Mucosa of gallbladder (tissue), 1 donor: ENCODE measurements at regions not wholly inside any gene's neighbourhood (a gene's known extent, or its start where the extent isn't known, plus 50 kb on each side); places are given as distances from the start of the nearest gene placed in this dataset.
"Not testable (repeated sequence)": the region's sequence is repeated elsewhere in the genome, so short reads cannot be mapped to it uniquely, and the experiment has no call there.

Experiments
- DNase-seq: peaks from one replicate; pipeline ENCODE4 v3.0.0-alpha.2; 2020; ENCODE audit warnings: low spot score
- donor health status: DM: no; HTN: no; CAD: no.

DNA sequence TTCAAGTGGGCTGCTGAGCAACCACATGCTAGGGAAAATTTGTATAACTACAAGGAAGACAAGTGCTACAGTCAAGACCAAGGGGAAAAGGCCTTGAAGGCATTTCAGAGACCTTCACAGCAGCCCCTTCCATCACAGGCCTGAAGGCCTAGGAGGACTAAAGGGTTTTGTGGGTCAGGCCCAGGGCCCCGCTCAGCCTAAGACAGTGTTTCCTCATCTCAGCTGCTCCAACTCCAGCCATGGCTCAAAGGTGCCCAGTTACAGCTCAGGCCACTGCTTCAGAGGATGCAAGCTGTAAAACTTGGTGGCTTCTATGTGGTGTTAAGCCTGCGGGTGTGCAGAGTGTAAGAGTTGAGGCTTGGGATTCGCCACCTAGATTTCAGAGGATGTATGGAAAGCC is 260.5 kb downstream of the NXPE2 start:
- no peak for DNase-seq

DNA sequence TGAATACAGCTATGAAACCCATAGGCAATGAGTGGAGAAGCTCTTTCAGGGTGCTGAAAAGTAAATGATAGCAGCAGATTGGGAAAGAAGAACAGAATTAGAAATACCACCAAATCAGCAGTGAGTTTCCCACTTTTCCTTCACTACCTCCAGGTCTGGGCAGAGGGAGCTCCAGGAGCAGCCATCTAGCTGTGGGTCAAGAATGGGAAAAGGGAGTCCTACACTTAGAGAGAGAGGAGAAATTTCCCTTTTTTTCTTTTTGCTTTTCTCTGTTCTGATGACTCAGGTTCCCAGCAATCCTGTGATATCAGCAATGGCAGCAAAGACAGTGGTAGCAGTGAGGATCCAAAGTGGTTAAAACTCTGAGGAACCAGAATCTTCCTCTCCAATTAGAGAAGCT is 263.9 kb downstream of the NXPE2 start:
- DNase-seq = no peak

DNA sequence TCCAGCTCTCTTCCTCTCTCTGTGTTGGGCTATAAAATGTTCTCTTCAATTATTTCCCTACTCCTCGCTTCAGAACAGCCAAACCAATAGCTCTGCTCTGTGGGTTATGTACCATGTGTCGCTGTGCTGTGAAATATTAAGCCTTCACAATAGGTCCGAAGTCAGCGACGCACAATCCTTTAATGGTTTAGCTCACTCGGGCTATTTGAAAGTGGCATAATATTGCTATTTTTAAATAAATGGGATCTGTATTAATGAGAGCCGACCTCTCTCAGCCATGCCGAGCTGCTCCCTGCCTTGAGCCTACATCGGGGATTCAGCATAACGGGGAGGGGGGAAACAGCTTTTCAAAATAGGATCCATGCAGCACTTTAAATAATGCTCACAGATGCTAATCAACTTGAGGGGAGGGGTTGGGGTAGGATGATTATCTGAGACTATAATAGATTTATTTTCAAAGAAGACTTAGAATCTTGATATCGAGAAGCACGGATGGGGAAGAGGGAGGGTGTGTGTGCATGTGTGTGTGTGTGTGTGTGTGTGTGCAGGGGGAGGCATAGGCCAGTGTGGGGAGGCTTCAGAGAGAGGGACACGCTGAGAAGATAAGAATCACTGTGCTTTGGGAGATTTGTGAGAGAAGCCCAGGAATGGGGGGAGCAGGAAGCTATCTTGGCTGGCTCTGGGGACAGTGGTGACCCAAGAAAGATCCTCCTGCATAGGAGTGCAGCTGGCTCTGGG is 271.5 kb downstream of the NXPE2 start:
- no peak for DNase-seq

DNA sequence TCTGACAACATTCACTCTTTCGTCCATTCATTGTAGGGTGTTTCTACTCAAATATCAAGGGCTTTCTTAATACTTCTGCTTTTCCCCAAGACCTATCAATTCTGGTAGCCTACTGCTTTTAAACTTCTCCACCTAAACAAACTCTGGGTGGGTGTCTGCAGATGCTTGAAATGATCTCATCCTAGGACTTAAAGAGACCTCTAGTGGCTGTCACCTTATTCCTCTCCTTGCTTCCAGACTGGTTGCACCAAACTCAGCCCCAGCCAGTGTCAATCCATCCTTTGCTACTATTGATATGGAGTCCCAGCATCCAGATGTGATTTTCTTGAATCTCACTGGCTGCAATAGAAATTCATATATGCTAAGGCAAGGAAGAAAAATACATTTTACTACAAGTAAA is 274.7 kb downstream of the NXPE2 start:
- no peak for DNase-seq

DNA sequence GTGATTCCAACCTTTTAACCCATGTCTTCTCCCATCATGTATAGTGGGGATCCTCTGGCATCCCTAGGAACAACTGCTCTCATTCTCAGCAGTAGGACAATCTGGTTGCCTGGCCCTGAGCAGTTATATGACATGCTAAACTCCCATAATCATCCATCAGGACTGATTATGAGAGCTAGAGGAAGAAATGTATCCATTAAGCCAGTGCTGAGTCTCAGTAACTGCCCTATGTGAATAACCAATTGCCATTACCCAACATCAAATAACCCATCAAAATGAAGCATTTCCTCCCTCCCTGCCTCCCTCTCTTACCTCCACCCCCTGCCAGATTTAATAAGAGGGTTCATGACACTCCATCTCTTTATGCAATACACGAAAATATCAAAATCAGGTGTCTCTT is 277.6 kb downstream of the NXPE2 start:
- DNase-seq = no peak

DNA sequence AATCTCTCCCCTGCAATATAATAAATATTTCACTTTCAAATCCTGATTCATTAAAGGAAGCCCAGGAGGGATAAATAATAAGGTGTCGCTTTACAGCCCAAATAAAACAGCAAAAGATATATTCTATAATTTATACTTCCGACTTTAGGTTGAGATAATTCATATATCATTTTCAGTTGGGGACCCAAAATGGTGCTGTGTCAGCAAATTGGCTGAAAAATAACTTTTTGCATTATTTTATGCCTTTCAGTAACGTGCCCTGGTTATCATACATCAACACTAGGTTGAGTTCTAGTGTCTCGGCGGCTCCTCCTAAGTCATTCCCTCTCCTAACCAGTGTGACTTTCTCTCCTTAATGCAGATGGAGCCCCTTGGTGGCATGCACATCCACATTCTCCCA is 278.2 kb downstream of the NXPE2 start:
- DNase-seq = no peak

DNA sequence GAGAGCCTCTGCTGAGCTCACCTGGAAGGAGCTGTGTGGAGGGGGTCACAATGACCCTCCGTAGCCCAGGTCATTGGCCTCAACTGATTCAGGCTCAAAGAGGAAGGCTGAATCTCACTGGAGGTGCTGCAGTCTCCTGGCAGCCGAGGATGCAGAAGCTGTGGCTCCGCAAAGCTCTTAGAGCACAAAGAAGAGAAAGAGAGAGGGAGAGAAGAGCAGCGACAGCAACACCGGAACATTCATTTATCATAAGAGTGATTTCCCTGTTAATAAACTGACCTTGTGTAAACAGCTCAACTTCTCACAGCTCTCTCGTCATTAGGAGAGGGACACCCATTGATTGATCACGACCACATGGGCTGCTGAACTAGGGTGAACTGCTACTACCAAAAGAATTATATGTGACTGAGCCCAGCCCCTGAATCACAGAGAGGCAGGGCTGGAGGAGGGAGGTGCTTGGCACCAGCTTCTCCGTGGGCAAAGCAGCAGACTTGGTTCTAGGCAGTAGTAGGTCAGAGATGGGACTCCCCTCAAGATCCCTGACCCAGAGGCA is 281.7 kb downstream of the NXPE2 start:
- DNase-seq = no peak

DNA sequence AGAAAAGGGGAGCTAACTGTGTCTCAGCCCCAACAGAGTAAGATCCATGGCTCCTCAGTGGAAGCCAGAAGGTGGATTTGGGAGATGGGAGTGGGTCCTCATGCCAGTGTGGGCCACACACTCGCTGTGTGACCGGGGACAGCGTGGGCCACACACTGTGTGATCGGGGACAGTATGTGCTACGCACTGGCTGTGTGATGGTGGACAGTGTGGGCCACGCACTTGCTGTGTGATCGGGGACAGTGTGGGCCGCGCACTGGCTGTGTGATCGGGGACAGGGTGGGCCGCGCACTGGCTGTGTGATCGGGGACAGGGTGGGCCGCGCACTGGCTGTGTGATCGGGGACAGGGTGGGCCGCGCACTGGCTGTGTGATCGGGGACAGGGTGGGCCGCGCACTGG is 282.5 kb downstream of the NXPE2 start:
- DNase-seq = not testable (repeated sequence)

DNA sequence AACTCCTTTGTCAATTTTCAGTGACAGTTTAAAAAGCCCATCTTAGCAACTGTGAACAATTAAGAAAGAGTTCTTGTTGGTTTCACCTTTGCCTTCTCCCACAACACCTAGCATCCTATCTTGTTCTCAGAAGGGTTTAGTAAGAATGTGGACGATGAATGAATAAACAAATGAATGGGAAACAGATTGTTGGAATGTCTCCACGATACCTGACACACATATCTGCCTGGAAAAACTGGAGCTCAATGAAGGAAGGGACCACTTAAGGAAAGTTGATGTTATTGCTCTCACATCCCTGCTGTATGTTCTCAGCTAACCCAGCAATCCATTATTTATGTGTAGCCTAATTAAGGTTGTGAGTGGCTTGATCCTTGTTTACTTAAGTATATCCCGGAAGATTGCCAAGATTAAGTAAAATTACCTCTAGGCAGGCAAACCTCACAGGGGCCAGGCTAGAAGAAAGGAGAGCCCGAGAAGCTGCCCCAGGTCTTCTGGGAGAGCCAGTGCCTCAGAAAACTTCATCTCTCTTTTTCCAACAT is 286.4 kb downstream of the NXPE2 start:
- no peak for DNase-seq

DNA sequence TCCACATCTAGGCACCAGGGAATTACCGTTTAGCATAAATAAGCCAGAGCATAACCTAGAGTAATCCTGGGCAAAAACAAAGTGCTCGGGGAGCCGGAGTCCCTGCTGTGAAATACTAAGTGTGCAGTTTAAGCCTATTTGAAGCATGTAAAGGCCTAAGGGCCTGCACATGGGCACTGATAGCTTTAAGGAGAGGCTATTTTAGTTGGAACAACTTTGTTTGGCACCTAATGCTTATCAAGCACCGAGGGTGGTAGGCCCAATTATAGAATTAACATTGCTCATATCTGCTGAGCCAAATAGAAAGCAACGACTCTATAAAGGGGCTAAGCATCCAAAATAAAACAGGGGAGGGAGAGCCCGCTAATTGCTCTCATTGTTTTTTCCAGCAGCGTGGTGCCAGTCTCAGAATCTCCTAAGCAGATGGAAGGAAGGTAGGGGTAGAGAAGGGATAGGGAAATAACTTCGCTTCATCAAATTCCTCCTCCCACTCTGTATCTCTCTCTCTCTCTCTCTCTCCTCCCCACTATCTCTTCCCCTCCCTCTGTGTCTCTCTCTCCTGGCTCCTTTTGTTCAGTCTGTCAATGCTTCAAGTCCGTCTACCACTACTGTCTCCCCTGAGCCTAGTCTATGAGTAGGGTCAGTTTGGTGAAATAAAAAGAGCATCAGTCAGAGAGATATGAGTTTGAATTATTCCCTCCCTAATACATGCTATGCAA is 292.8 kb downstream of the NXPE2 start:
- no peak for DNase-seq

DNA sequence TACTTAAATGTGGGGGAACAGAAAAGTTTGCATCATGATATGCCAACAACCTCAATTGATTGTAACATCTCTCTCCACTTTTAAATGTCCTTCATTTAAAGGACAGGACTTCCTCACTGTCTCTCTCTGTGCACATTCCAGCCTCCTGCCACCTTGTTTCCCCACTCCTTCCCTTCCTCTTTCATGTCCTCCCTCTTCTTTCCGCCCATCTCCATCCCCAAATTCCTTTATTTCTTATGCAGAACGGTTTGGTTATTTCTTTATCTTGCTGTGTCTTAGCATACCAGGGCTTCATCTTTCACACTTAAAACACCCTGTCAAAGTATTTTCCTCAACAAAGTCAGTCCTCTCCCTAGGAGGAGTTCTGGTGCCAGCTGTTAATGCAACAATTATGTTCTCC is 293.8 kb downstream of the NXPE2 start:
- no peak for DNase-seq

DNA sequence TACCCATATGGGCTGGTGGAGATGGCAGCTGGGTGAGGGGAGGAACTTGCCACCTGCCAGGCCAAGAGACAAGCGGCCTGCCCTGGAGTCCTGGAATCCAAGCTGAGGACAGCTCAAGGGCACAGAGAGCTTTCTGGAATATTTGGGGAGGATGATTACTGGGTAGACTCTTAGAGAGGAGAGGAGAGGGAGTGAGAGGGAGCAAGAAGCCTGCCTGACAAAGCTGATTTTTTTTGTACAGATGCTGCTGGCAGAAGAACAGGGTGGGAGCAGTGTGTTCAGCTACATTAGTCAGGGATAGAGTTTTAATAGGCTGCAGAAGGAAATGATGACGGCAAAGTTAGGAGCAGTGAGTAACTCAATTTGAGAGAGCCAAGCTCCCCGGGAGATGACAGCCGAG is 299.3 kb downstream of the NXPE2 start:
- no peak for DNase-seq

DNA sequence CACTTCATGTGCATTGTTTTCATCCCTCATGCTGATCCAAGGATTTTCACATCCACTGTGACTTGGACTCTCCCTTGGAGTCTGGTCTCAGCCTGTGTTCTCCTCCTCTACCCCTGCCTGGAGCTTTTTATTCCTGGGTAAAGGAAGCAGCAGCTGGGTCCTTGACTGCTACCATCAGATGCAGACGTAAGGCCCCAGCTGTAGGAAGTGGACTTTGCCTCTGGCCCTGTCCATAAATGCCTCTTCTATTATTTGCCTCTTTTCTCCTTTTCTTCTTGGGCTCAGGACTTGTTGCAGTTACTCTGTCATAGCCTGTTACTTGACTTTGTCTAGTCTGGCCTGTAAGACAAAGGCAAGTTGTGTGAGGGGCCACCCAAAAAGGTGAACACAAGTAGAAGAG is 303.8 kb downstream of the NXPE2 start:
- no peak for DNase-seq

DNA sequence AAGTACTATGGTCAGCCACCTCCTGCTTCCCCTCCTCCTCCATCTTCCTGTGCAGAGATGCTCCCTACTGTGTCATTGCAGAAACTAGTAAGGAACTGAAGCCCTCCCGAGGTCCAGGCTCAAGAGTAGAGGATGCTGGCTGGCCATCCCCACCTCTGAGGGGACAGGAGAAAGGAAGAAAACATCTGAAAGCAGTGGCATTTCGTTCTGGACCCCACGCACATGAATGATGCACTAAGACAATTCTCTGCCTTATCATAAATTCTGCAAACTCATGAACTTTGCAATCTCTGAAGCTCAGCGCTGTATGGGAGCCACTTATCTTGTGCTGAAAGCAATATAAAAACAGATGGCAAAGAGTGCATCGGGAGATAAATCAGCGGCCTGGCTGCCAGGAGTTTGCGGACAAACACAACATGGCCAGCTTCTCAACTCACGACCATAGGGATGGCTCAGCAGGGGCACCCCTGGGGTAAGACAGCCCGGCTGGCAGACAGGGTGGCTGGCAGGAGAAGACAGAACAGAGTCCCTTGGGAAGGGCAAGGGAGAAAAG is 306.4 kb downstream of the NXPE2 start:
- no peak for DNase-seq

DNA sequence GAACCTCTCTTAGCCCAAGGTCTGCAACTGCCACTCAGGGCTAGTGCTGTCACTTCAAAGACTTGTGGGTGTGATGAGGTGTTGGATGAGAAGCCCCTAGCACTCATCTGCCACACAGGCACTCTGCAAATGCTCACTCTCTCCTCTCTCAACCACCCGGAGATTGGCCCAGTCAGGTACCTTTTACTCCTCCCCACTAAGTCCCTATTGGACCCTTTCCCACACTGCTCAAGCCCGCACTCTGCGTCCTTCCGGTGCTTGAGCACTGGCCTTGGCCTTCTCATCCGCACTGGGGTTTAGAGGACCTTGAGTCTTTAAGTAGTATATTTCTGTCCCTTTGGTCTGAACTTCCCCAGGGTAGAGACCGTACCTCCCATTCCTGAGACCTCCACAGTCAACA is 308.0 kb downstream of the NXPE2 start:
- DNase-seq = no peak

DNA sequence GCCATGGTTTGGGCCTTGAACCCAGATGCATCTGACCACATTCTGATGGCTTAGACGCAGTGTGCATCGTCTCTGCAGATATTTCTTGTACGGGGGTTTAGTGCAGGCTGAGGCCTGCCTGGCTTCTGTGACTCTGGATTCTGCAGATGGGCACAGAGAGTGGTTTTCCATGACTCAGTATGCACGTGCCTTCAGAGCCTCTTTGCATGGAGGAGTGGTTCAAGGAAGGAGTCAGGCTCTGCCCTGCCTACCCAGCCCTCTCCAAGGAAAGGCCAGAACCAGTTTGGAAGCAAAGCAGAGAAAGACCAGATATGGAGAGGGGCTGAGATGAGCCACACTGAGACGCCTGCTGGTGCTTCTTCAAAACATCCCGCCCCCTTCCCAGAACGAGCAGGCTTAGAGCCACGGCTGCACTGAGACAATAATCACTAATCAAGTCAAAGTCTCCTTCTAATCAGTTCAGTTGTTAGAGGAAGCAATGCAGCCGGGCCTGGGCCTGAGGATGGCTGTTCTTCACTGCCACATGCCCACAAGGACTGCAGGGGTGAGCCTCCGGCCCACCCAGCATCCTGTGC is 308.9 kb downstream of the NXPE2 start:
- no peak for DNase-seq

DNA sequence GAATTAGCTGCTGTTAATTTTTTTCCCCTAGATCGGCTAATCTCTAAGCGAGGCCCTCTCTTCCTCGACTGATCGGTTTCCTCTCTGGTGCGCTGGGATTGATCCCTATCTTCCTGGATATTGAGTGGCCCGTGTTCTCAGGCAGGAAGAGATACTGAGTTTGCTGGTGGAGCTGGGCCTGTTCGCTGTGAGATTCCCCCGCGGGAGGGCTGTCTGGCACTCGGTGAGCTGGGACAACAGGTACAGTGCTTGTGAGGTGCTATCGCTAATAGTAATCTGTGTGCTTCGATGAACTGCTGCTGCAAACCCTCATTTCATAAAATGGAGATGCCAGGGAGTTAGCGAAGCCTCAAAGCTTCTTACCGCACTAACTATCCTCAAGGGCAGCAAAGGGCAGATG is 310.3 kb downstream of the NXPE2 start:
- DNase-seq = no peak

DNA sequence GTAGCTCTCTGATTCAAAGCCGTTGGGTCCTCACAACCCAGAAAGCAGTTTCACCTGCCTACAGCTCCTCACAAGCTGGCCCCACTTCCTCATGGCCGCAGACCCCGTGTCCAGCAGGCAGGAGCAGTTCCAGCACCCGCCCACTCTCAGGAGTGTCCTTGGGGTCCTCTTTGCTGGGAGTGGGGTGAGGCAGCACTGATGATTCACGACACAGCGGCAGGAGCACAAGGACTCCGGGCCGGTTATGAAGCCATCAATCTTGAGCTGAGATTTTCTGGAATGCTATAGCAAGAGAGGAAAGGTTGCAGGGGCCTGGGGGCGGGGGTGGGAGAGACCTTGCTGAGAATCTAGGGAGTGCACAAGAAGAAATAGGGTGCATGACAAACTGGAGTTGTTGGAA is 311.2 kb downstream of the NXPE2 start:
- no peak for DNase-seq

DNA sequence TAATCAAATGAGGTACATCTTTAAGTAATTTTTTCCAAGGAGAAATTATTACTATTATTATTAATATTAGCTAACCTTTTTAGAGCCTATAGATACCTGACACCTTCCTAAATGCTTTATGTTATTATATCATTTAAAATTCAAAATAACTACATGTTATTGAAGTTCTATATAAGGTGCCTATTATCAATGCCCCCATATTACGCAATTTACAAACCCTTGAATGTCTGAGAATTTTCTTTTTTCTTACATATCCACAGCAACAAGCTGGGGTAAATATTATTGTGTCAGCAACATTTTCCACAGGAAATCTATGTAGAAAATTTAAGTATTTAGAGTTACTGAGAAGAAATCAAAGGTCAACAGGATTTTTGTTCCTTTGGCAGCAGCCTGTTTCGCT is 327.3 kb downstream of the NXPE2 start:
- DNase-seq = no peak

DNA sequence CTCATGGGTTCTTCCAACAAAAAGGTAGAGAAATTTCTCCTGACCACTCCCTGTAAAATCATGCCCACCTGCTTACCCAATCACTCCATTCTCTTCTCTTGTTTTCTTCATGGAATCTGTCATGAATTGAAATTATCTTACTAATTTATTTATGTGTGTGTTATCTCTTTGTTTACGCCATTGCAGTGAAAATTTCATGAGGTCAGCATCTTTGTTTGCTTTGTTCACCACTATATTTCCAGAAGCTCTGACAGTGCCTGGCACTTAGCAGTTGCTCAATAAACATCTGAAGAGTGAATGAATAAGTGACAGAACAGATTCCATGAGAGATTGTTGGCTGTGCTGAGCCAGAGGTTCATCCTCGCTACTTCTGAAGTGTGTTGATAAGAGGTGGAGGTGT is 329.5 kb downstream of the NXPE2 start:
- DNase-seq = no peak

DNA sequence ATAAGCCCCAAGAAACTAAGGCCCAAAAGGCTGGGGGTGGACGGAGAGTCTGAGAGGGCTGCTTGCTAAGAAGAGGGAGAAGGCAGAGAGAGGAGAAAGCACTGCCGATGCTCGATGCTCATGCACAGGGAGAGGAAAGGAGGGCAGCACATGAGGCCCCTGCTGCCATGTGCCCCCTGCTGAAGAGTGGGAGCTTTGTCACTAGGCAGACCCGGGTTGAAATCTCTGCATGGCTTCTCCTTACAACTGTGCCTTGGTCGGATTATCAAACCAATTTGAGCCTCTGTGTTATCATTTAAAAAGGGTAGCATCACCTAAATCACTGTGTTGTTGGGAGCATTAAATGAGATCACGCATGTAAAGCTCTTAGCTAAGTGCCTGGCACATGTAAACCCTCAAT is 330.5 kb downstream of the NXPE2 start:
- DNase-seq = no peak

DNA sequence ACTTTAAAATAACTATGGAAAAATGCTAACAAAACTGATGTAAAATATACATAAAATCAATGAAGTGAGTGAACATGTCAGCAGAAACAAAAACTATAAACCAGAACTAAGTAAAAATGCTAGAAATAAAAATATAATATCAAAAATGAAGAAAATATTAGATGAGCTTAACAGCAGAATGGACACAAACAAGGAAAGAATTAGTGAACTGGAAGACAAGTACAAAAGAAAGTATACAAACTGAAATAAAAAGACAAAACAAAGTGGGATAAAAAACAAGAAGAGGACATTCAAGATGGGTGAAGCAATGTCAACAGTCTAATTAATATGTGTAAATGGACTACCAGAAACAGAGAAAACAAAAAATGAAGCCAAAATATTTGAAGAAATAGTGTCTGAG is 339.2 kb downstream of the NXPE2 start:
- DNase-seq = no peak

DNA sequence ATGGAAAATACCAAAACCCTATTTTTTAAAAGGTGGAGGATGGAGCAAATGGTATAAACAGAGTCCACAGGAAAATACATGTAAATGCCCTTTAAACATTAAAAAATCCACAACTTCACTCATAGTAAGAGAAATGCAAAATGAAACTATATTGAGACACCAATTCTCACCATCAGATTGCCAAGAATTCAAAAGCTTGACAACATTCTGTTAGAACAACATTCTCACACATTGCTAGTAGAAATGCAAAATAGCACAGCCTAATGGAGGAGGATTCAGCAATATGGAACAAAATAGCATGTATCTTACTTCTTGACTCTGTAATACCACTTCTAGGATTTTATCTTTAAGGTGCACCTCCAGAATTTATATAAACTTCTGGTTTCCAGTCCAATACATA is 351.8 kb downstream of the NXPE2 start:
- no peak for DNase-seq
